Liver (tissue), 8 donors: ENCODE measurements at regions not wholly inside any gene's neighbourhood (a gene's known extent, or its start where the extent isn't known, plus 50 kb on each side); places are given as distances from the start of the nearest gene placed in this dataset.

Source experiments
- DNase-seq: peaks from one replicate; pipeline ENCODE4 v3.0.0-alpha.2; 2017; ENCODE audit warnings: low spot score
- H3K27ac ChIP-seq, 2 donors: one replicate each; pipeline ENCODE4 v1.7.0; 2013; ENCODE audit warnings: inconsistent platforms in 2 of 2, low read length in 2 of 2, control low read depth in 1 of 2, low read depth in 1 of 2, mild to moderate bottlenecking in 1 of 2
- H3K27me3 ChIP-seq, 4 donors: one replicate each; pipeline versions ENCODE4 v1.6.1 to v1.7.0; 2013; ENCODE audit warnings: low read length in 3 of 4, inconsistent platforms in 1 of 4, mild to moderate bottlenecking in 1 of 4, moderate library complexity in 1 of 4; ENCODE audit not compliant: control insufficient read depth in 4 of 4, insufficient read depth in 4 of 4
- H3K36me3 ChIP-seq, 4 donors: one replicate each; pipeline versions ENCODE4 v1.6.1 to v1.7.0; 2013; ENCODE audit warnings: low read length in 3 of 4, mild to moderate bottlenecking in 3 of 4, low read depth in 1 of 4, moderate library complexity in 1 of 4; ENCODE audit not compliant: control insufficient read depth in 4 of 4, insufficient read depth in 3 of 4
- H3K4me1 ChIP-seq, 4 donors: one replicate each; pipeline versions ENCODE4 v1.6.1 to v1.7.0; 2013; ENCODE audit warnings: low read length in 3 of 4, mild to moderate bottlenecking in 3 of 4, moderate library complexity in 1 of 4; ENCODE audit not compliant: control insufficient read depth in 4 of 4, insufficient read depth in 4 of 4
- H3K4me3 ChIP-seq, 3 donors: one replicate each; pipeline versions ENCODE4 v1.6.1 to v1.7.0; 2013; ENCODE audit warnings: low read length in 3 of 3, control low read depth in 1 of 3, low read depth in 1 of 3, mild to moderate bottlenecking in 1 of 3
- H3K9ac ChIP-seq, 2 donors: one replicate each; pipeline ENCODE4 v1.7.0; 2013; ENCODE audit warnings: low read length in 2 of 2, mild to moderate bottlenecking in 2 of 2, moderate library complexity in 2 of 2, control low read depth in 1 of 2, low read depth in 1 of 2
- H3K9me3 ChIP-seq, 4 donors: one replicate each; pipeline versions ENCODE4 v1.6.1 to v1.7.0; 2013; ENCODE audit warnings: low read length in 3 of 4; ENCODE audit not compliant: control insufficient read depth in 4 of 4
- ATF3 ChIP-seq: IDR thresholded peaks from 2 replicates; pipeline ENCODE4 v1.6.1; 2016; ENCODE audit warnings: antibody characterized with exemption
- CTCF ChIP-seq: fragments of 150-350 bp; IDR thresholded peaks from 2 replicates; pipeline ENCODE4 v1.5.1; 2017; ENCODE audit warnings: improper control_type of control experiment, low read depth, low read length; ENCODE audit not compliant: missing input control
- EGR1 ChIP-seq, 2 donors: IDR thresholded peaks; 2 replicates each; pipeline ENCODE4 v1.6.1; 2016 to 2018; ENCODE audit warnings: antibody characterized with exemption in 2 of 2, low read depth in 2 of 2
- FOXA2 ChIP-seq: IDR thresholded peaks from 2 replicates; pipeline ENCODE4 v1.6.1; 2016; ENCODE audit warnings: antibody characterized with exemption
- HNF4A ChIP-seq, 2 donors: conservative IDR thresholded peaks; 2 replicates each; pipeline ENCODE4 v1.6.1; 2016; ENCODE audit warnings: antibody characterized with exemption in 2 of 2, mild to moderate bottlenecking in 2 of 2
- HNF4G ChIP-seq: IDR thresholded peaks from 2 replicates; pipeline ENCODE4 v1.6.1; 2016; ENCODE audit warnings: antibody characterized with exemption
- JUND ChIP-seq, 2 donors: IDR thresholded peaks; 2 replicates each; pipeline ENCODE4 v1.6.1; 2016; ENCODE audit warnings: antibody characterized with exemption in 2 of 2
- MAX ChIP-seq: IDR thresholded peaks from 2 replicates; pipeline ENCODE4 v1.6.1; 2016; ENCODE audit warnings: antibody characterized with exemption
- NR2F2 ChIP-seq: IDR thresholded peaks from 2 replicates; pipeline ENCODE4 v1.6.1; 2016; ENCODE audit warnings: antibody characterized with exemption
- RAD21 ChIP-seq, 2 donors: IDR thresholded peaks; 2 replicates each; pipeline ENCODE4 v1.6.1; 2016; ENCODE audit warnings: antibody characterized with exemption in 2 of 2, mild to moderate bottlenecking in 2 of 2
- RXRA ChIP-seq, 2 donors: IDR thresholded peaks; 2 replicates each; pipeline ENCODE4 v1.6.1; 2017 to 2018; ENCODE audit warnings: antibody characterized with exemption in 2 of 2, mild to moderate bottlenecking in 1 of 2
- SP1 ChIP-seq: IDR thresholded peaks from 2 replicates; pipeline ENCODE4 v1.6.1; 2018; ENCODE audit warnings: antibody characterized with exemption, mild to moderate bottlenecking
- TAF1 ChIP-seq: conservative IDR thresholded peaks from 2 replicates; pipeline ENCODE4 v1.6.1; 2016; ENCODE audit warnings: antibody characterized with exemption, mild to moderate bottlenecking
- YY1 ChIP-seq: IDR thresholded peaks from 2 replicates; pipeline ENCODE4 v1.6.1; 2016; ENCODE audit warnings: antibody characterized with exemption, mild to moderate bottlenecking
- ZBTB33 ChIP-seq: IDR thresholded peaks from 2 replicates; pipeline ENCODE4 v1.6.1; 2016; ENCODE audit warnings: antibody characterized with exemption
- WGBS: extraction: QIAGEN DNeasy Blood & Tissue Kit; methylation state at CpG from one replicate; pipeline ENCODE4 v1.1.7; 2013; 5-methylcytosine and 5-hydroxymethylcytosine counted together
- donor health status: healthy.
- donor health status: healthy.
- donor health status: healthy.
- donor health status: healthy.
- donor health status: healthy.

GRCh38 chr4:63894161-63894560 lies 515.1 kb downstream of the TECRL start:
- no peak for TF ChIP-seq HNF4A (conservative IDR thresholded peaks at IDR 0.05)
- TF ChIP-seq ZBTB33 = no peak
- TF ChIP-seq NR2F2 = no peak
- no peak for TF ChIP-seq YY1
- no peak for TF ChIP-seq JUND (IDR thresholded peaks at IDR 0.05)
- TF ChIP-seq HNF4G = no peak
- no peak for TF ChIP-seq TAF1
- TF ChIP-seq FOXA2 = no peak
- no peak for TF ChIP-seq CTCF
- TF ChIP-seq RAD21 (IDR thresholded peaks at IDR 0.05) = no peak
- TF ChIP-seq RXRA (IDR thresholded peaks at IDR 0.05) = no peak
- H3K4me3 ChIP-seq = no peak overlapping the region
- no peak overlapping the region for H3K9ac ChIP-seq
- no peaks in the 10 kb centered on the region for H3K4me1 ChIP-seq
- no peak overlapping the region for H3K27ac ChIP-seq
- no peaks in the 10 kb centered on the region for H3K36me3 ChIP-seq
- H3K27me3 ChIP-seq = no peaks in the 10 kb centered on the region
- DNase-seq = no peak
- H3K9me3 ChIP-seq = no peaks in the 10 kb centered on the region

- TF ChIP-seq MAX (no peak), EGR1 (IDR thresholded peaks at IDR 0.05; ENCODE audit: low read depth in 2 of 2) (no peak), ZBTB33 (no peak)
- H3K4me3 ChIP-seq = no peak overlapping the region
- no peaks in the 10 kb centered on the region for H3K27me3 ChIP-seq
- H3K4me1 ChIP-seq = no peaks in the 10 kb centered on the region
- H3K9me3 ChIP-seq = no peaks in the 10 kb centered on the region
- no peak overlapping the region for H3K27ac ChIP-seq
- DNase-seq = no peak
- WGBS = 88% methylated on average over 2 of the region's 2 CpGs
- no peaks in the 10 kb centered on the region for H3K36me3 ChIP-seq
- H3K9ac ChIP-seq = no peak overlapping the region
Measured at GRCh38 chr4:63869370-63869769, 539.9 kb downstream of the TECRL start.

GRCh38 chr4:63851496-63851895 lies 557.8 kb downstream of the TECRL start:
- TF ChIP-seq ATF3 = no peak
- no peak for TF ChIP-seq CTCF
- TF ChIP-seq EGR1 (IDR thresholded peaks at IDR 0.05; ENCODE audit: low read depth in 2 of 2) = no peak
- no peak for TF ChIP-seq FOXA2
- TF ChIP-seq HNF4G = no peak
- no peak for TF ChIP-seq SP1
- TF ChIP-seq TAF1 = no peak
- no peak for TF ChIP-seq RXRA (IDR thresholded peaks at IDR 0.05)
- no peak for TF ChIP-seq MAX
- no peak for DNase-seq
- no peak overlapping the region for H3K4me3 ChIP-seq
- H3K9me3 ChIP-seq = no peaks in the 10 kb centered on the region
- 80% methylated on average over 2 of the region's 2 CpGs for WGBS
- H3K27me3 ChIP-seq = peaks cover 0 to 2% (median 0%) of the 10 kb centered on the region in 4 donors
- no peak overlapping the region for H3K27ac ChIP-seq
- no peak overlapping the region for H3K9ac ChIP-seq
- no peaks in the 10 kb centered on the region for H3K4me1 ChIP-seq
- no peaks in the 10 kb centered on the region for H3K36me3 ChIP-seq
